Naive thymus-derived CD4-positive, alpha-beta T cell (primary cell): ENCODE measurements at regions not wholly inside any gene's neighbourhood (a gene's known extent, or its start where the extent isn't known, plus 50 kb on each side); places are given as distances from the start of the nearest gene placed in this dataset.
"Not testable (repeated sequence)": the region's sequence is repeated elsewhere in the genome, so short reads cannot be mapped to it uniquely, and the experiment has no call there.

Experiments
- ATAC-seq: fragments of 150-1000 bp; cut with Tn5 transposase; 2 replicates; pipeline ENCODE4 v1.10.0; 2021; ENCODE audit warnings: mild to moderate bottlenecking, moderate library complexity
- CTCF ChIA-PET: fragments of 350-600 bp; sonication (Branson Sonifier 250); formaldehyde crosslinking; loops from one replicate; lab custom pipeline; 2021; ENCODE audit warnings: antibody characterized with exemption; lab: Charles Lee
- POLR2A ChIA-PET: fragments of 350-600 bp; sonication (Branson Sonifier 250); formaldehyde crosslinking; loops from one replicate; lab custom pipeline; 2021; ENCODE audit warnings: antibody characterized with exemption, inconsistent platforms; lab: Charles Lee
- DNase-seq, 9 donors: peaks; one replicate each; pipeline versions ENCODE4 v3.0.0 to v3.0.0-alpha.2; 2020 to 2022; ENCODE audit warnings: mixed read lengths in 1 of 9
- H3K27ac ChIP-seq: one replicate; pipeline ENCODE4 v1.7.0; 2013; ENCODE audit warnings: mild to moderate bottlenecking, low read depth, low read length, moderate library complexity
- H3K27me3 ChIP-seq, 2 donors: one replicate each; pipeline ENCODE4 v1.7.0; 2013; ENCODE audit warnings: low read length in 2 of 2, mild to moderate bottlenecking in 2 of 2, moderate library complexity in 2 of 2; ENCODE audit not compliant: control insufficient read depth in 2 of 2, insufficient read depth in 2 of 2
- H3K36me3 ChIP-seq, 3 experiments: 1 replicate in 2 of 3; 2 replicates in 1 of 3; pipeline ENCODE4 v1.7.0; 2013; ENCODE audit warnings: low read length in 3 of 3, mild to moderate bottlenecking in 3 of 3, moderate library complexity in 1 of 3; ENCODE audit not compliant: insufficient read depth in 3 of 3, control insufficient read depth in 2 of 3
- H3K4me1 ChIP-seq, 2 donors: one replicate each; pipeline ENCODE4 v1.7.0; 2013; ENCODE audit warnings: low read length in 2 of 2, mild to moderate bottlenecking in 2 of 2, moderate library complexity in 1 of 2; ENCODE audit not compliant: control insufficient read depth in 2 of 2, insufficient read depth in 2 of 2
- H3K4me3 ChIP-seq: 2 replicates; pipeline ENCODE4 v1.7.0; 2013; ENCODE audit warnings: mild to moderate bottlenecking, low read length
- H3K9me3 ChIP-seq, 3 experiments: 1 replicate in 2 of 3; 2 replicates in 1 of 3; pipeline ENCODE4 v1.7.0; 2013; ENCODE audit warnings: low read length in 3 of 3; ENCODE audit not compliant: control insufficient read depth in 2 of 3
- H3K27ac Mint-ChIP-seq, 9 donors: one replicate each; pipeline ENCODE4 v1.8.0; 2020 to 2022; ENCODE audit warnings: mixed read lengths in 9 of 9, mild to moderate bottlenecking in 8 of 9, moderate library complexity in 5 of 9, inconsistent platforms in 2 of 9
- H3K27me3 Mint-ChIP-seq, 5 donors: one replicate each; pipeline ENCODE4 v1.8.0; 2021 to 2022; ENCODE audit warnings: mixed read lengths in 5 of 5, mild to moderate bottlenecking in 1 of 5
- H3K36me3 Mint-ChIP-seq, 5 donors: one replicate each; pipeline ENCODE4 v1.8.0; 2020 to 2022; ENCODE audit warnings: mixed read lengths in 5 of 5, mild to moderate bottlenecking in 3 of 5, inconsistent platforms in 1 of 5
- H3K4me1 Mint-ChIP-seq, 7 donors: one replicate each; pipeline ENCODE4 v1.8.0; 2020 to 2022; ENCODE audit warnings: mixed read lengths in 7 of 7, mild to moderate bottlenecking in 3 of 7, inconsistent platforms in 1 of 7
- H3K4me3 Mint-ChIP-seq, 10 donors: one replicate each; pipeline ENCODE4 v1.8.0; 2020 to 2022; ENCODE audit warnings: mild to moderate bottlenecking in 10 of 10, mixed read lengths in 10 of 10, moderate library complexity in 6 of 10, inconsistent platforms in 2 of 10
- H3K9me3 Mint-ChIP-seq, 11 donors: one replicate each; pipeline ENCODE4 v1.8.0; 2020 to 2022; ENCODE audit warnings: mixed read lengths in 11 of 11, mild to moderate bottlenecking in 4 of 11, inconsistent platforms in 1 of 11, moderate library complexity in 1 of 11
- intact Hi-C, 2 donors: fragments of 100-400 bp; cut with micrococcal nuclease; formaldehyde crosslinking; loops; one replicate each; pipeline ENCODE4 v1.15.1; 2023

DNA sequence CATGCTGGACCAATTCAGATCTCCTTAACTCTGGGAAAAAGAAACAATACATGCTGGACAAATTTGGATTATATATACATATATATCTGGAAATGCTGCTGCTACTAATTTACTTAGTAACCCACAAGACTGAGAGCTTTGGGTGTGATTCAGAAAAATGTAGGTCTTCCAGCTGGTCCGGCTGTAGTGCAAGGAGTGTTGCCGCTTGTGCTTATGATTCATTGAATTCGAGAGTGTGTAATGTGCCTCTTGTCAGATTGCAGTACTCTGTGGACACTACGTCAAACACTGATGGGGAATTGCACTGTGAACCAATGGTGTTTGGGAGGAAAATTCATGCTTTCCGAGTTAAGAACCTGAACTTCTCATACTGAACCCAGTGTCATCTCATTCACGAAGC lies 1155.5 kb downstream of the EPHA7 start:
- no peaks in the 10 kb centered on the region for H3K4me1 Mint-ChIP-seq
- ATAC-seq (no peak), DNase-seq (no peak)
- Histone ChIP-seq H3K27ac (no peak overlapping the region), H3K36me3 (no peaks in the 10 kb centered on the region), H3K4me1 (no peaks in the 10 kb centered on the region), H3K27me3 (no peaks in the 10 kb centered on the region), H3K9me3 (no peaks in the 10 kb centered on the region), H3K4me3 (no peak overlapping the region)
- H3K27me3 Mint-ChIP-seq = no peaks in the 10 kb centered on the region
- ChIA-PET POLR2A (no interaction called here), CTCF (no interaction called here)
- H3K27ac Mint-ChIP-seq = no peak overlapping the region
- no peak overlapping the region for H3K4me3 Mint-ChIP-seq
- H3K36me3 Mint-ChIP-seq = no peaks in the 10 kb centered on the region
- peaks cover 0 to 11% (median 3%) of the 10 kb centered on the region in 11 donors for H3K9me3 Mint-ChIP-seq
- intact Hi-C loops = no loop called here

DNA sequence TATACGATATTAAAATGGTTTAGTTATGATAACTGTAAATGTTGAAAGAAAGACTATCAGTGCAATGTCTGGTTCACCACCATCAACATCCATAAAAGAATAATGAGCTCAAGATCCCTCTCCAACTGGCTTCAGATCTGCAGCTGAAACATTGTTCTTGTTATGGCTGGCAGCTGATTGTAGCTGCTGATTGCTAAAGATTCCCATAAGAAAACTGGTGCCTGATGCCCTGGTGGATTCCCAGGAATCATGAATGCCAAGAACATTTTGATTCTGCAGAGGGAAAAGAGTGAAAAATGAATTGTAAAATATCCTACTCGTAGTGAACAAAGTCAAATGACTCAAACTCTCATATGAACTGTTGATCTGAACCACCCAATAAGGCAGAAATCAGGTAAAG lies 1160.2 kb downstream of the EPHA7 start:
- H3K4me1 Mint-ChIP-seq = no peaks in the 10 kb centered on the region
- no peak overlapping the region for H3K27ac Mint-ChIP-seq
- Histone ChIP-seq H3K36me3 (no peaks in the 10 kb centered on the region), H3K4me1 (no peaks in the 10 kb centered on the region), H3K27me3 (no peaks in the 10 kb centered on the region), H3K9me3 (no peaks in the 10 kb centered on the region), H3K4me3 (no peak overlapping the region), H3K27ac (no peak overlapping the region)
- no peaks in the 10 kb centered on the region for H3K27me3 Mint-ChIP-seq
- no peak overlapping the region for H3K4me3 Mint-ChIP-seq
- H3K9me3 Mint-ChIP-seq = peaks cover 0 to 6% (median 0%) of the 10 kb centered on the region in 11 donors
- no peak for DNase-seq
- intact Hi-C loops = no loop called here
- no peak for ATAC-seq
- POLR2A ChIA-PET = no interaction called here
- CTCF ChIA-PET = no interaction called here
- H3K36me3 Mint-ChIP-seq = no peaks in the 10 kb centered on the region

DNA sequence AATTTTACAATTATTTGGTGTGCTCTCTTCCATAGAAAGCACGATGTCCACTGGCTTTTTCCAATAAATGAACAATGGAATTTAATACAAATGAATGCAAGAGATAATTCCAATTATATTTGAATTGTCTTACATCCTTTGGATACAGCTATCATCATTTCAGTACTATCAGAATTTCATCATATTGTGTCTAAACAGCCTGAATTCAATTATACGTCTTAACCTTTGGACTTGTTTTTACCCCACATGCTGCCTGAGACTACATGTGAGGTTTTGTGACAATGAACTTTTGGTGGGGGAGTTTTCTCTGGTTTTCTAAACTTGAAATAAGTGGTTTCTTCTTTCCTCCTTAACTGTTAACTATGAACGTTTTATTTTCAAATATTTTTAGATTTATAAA lies 1176.0 kb downstream of the EPHA7 start:
- H3K36me3 Mint-ChIP-seq = no peaks in the 10 kb centered on the region
- no peaks in the 10 kb centered on the region for H3K4me1 ChIP-seq
- peaks cover 0 to 14% (median 0%) of the 10 kb centered on the region in 11 donors for H3K9me3 Mint-ChIP-seq
- H3K4me3 ChIP-seq = no peak overlapping the region
- H3K27ac Mint-ChIP-seq = no peak overlapping the region
- H3K27me3 ChIP-seq = no peaks in the 10 kb centered on the region
- no peak overlapping the region for H3K27ac ChIP-seq
- intact Hi-C loops = no loop called here
- CTCF ChIA-PET = no interaction called here
- H3K4me1 Mint-ChIP-seq = no peaks in the 10 kb centered on the region
- DNase-seq = no peak
- H3K9me3 ChIP-seq = no peaks in the 10 kb centered on the region
- H3K36me3 ChIP-seq = no peaks in the 10 kb centered on the region
- ATAC-seq = no peak
- no peak overlapping the region for H3K4me3 Mint-ChIP-seq
- no peaks in the 10 kb centered on the region for H3K27me3 Mint-ChIP-seq
- POLR2A ChIA-PET = no interaction called here

DNA sequence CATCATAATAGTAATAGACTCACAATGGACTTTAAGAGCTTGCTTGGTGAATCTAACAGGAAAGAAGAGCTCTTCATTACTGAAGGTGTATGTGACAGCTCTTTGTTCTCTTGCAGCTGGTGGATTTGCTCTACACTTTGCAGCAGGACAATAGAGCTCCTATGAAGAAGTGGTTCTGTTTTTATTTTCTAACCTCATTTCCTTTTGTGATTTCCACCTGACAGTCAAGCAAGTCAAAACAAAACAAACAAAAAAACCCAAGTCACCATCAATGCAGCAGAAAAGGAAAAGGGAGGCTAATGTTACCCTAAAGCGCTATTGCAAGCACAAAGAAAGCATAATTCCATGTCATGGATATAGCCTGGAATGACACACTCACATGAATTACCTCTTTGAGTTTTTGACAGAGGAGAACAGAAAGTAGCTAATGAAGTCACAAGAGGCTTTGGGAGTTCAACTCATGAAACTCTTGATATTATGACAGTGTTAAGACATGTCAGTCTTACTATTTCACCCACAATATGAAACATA lies 1188.1 kb downstream of the EPHA7 start:
- ChIA-PET CTCF (interaction anchor here (0.6 kb wide), 1 partner anchor 72 kb away, joined by 3 read pairs; no protein-coding TSS in a partner anchor), POLR2A (no interaction called here)
- no peak overlapping the region for H3K4me3 ChIP-seq
- ATAC-seq (no peak), DNase-seq (no peak)
- H3K9me3 ChIP-seq = no peaks in the 10 kb centered on the region
- Mint-ChIP-seq H3K36me3 (no peaks in the 10 kb centered on the region), H3K4me1 (no peaks in the 10 kb centered on the region), H3K27ac (no peak overlapping the region), H3K9me3 (peaks cover 2 to 30% (median 6%) of the 10 kb centered on the region in 11 donors), H3K27me3 (no peaks in the 10 kb centered on the region), H3K4me3 (no peak overlapping the region)
- H3K27ac ChIP-seq = no peak overlapping the region
- intact Hi-C loops = no loop called here
- no peaks in the 10 kb centered on the region for H3K4me1 ChIP-seq
- H3K36me3 ChIP-seq = no peaks in the 10 kb centered on the region
- no peaks in the 10 kb centered on the region for H3K27me3 ChIP-seq

DNA sequence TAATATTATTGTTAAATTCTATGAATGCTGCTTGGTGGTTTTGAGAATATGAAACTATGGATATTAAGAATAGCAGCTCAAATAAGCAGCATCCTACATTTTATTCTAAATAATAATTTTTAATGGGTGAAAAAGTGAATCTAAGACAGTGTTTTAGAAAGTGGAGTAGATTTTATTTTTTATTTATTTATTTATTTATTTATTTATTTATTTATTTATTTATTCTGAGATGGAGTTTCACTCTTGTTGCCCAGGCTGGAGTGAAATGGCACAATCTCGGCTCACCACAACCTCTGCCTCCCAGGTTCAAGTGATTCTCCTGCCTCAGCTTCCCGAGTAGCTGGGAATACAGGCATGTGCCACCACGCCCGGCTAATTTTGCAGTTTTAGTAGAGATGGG lies 1199.4 kb downstream of the EPHA7 start:
- H3K36me3 Mint-ChIP-seq, POLR2A ChIA-PET, H3K4me3 Mint-ChIP-seq, ATAC-seq, DNase-seq, H3K9me3 ChIP-seq, H3K4me1 Mint-ChIP-seq, intact Hi-C loops, H3K4me1 ChIP-seq, H3K27ac ChIP-seq, H3K27ac Mint-ChIP-seq, CTCF ChIA-PET, H3K4me3 ChIP-seq, H3K36me3 ChIP-seq, H3K27me3 Mint-ChIP-seq, H3K27me3 ChIP-seq: not testable (repeated sequence)
- H3K9me3 Mint-ChIP-seq = peaks cover 0 to 27% (median 5%) of the 10 kb centered on the region in 11 donors

DNA sequence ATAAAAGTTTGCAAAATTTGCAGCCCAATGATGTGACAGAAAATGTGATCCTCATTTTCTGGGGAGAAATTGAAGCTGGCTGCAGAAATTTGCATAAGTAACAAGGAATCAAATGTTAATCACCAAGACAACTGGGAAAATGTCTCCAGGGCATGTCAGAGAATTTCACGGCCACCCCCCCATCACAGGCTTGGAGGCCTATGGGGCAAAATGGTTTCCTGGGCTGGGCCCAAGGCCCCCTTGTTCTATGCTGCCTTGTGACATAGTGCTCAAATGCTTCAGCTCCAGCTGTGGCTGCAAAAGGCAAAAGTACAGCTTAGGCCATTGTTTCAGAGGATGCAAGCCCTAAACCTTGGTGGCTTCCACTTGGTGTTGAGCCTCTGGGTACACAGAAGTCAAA lies 1202.6 kb downstream of the EPHA7 start:
- Histone ChIP-seq H3K4me1 (no peaks in the 10 kb centered on the region), H3K9me3 (peaks cover 0 to 4% (median 0%) of the 10 kb centered on the region in 3 experiments), H3K27ac (no peak overlapping the region), H3K27me3 (no peaks in the 10 kb centered on the region), H3K4me3 (no peak overlapping the region), H3K36me3 (no peaks in the 10 kb centered on the region)
- Mint-ChIP-seq H3K4me1 (no peaks in the 10 kb centered on the region), H3K9me3 (peaks cover 0 to 24% (median 10%) of the 10 kb centered on the region in 11 donors), H3K36me3 (peaks cover 0 to 6% (median 0%) of the 10 kb centered on the region in 5 donors), H3K27ac (no peak overlapping the region), H3K27me3 (no peaks in the 10 kb centered on the region), H3K4me3 (no peak overlapping the region)
- ChIA-PET POLR2A (no interaction called here), CTCF (no interaction called here)
- DNase-seq (no peak), ATAC-seq (no peak)
- intact Hi-C loops = no loop called here

DNA sequence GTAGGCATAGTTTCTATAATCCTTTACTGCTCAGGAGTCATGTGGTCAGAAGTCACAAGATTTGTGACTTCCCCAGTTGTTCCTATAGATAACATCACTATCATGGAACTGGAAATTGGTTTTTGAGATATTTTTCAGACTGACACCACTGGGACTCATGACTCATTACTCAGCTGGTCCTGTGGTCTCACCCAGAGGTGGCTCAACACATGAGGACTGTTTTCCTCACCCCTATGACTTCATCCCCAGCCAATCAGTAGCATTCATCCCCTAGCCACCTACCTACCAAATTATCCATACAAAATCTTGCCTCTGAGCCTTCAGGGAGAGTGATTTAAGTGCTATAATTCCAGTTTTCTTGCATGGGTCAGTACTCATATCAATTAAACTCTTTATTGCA lies 1217.7 kb downstream of the EPHA7 start:
- DNase-seq = no peak
- no peaks in the 10 kb centered on the region for H3K27me3 ChIP-seq
- no peaks in the 10 kb centered on the region for H3K4me1 ChIP-seq
- no peak overlapping the region for H3K4me3 ChIP-seq
- H3K9me3 Mint-ChIP-seq = peaks cover 0 to 31% (median 6%) of the 10 kb centered on the region in 11 donors
- intact Hi-C loops = no loop called here
- CTCF ChIA-PET = no interaction called here
- no peaks in the 10 kb centered on the region for H3K27me3 Mint-ChIP-seq
- POLR2A ChIA-PET = no interaction called here
- no peaks in the 10 kb centered on the region for H3K36me3 ChIP-seq
- H3K9me3 ChIP-seq = no peaks in the 10 kb centered on the region
- no peak overlapping the region for H3K27ac ChIP-seq
- no peak for ATAC-seq
- no peaks in the 10 kb centered on the region for H3K36me3 Mint-ChIP-seq
- no peaks in the 10 kb centered on the region for H3K4me1 Mint-ChIP-seq
- no peak overlapping the region for H3K4me3 Mint-ChIP-seq
- H3K27ac Mint-ChIP-seq = no peak overlapping the region
